NAMALWA (cell line): ENCODE measurements at regions not wholly inside any gene's neighbourhood (a gene's known extent, or its start where the extent isn't known, plus 50 kb on each side); places are given as distances from the start of the nearest gene placed in this dataset.

ENCODE experiments used
- DNase-seq: peaks from one replicate; pipeline ENCODE4 v3.0.0-alpha.2; 2015; ENCODE audit warnings: low spot score

DNA sequence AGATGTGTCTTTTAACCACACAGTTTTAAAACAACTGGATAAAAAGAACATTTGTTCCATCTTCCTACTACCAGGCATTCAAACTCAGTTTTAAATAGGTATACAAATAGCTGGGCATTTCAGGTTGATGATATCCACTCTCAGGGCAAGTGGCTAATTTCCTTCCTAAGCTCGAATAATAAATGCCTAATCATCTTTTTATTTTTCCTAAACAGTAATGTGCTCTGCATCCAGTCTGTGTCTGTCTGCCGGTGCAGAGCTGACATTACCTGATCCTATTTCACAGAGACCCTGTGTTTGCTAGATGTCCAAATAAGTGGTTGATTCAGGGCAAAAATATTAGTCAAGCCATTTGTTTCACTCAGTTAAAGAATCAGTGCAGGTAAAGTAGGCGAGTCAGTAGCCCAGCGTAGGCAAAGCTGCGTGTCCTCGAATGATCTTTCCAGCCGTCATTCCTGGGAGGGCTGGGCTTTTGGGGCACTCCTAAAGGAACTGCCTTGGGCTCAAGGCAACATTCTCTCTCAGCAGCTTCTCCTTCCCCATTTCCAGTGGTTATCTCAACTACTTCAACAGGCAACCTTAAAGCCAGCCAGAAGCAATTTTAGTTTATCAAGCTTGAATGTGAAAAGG is 74.2 kb upstream of the BMP2 start:
- no peak for DNase-seq

DNA sequence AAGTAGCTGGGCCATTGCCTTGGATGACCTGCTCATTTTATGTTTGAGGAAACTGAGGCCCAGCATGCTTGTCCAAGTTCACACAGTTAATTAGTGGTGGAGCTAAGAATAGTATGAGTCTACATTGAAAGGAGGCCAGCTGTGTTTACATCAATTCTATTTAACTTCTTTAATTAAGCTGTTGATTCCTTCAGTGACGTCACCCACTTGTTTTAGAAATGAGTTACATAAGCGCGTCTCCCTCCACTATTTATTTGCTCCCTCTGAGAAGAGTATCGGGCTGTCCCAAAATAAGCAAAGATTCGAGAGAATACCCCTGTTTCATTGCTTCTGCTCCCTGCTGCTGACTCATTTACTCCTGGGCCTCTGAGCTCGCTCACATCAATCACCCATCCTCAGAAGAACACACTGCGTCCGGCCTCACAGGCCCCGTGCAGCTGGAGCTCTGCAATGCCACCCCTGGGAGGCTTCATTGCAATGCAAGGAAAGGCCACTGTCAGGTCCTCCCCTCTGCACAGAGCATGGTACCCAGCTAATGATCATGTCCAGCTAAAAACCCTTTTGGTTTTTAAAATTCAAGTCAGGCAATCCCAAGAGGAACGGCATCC is 74.8 kb upstream of the BMP2 start:
- DNase-seq: no peak

DNA sequence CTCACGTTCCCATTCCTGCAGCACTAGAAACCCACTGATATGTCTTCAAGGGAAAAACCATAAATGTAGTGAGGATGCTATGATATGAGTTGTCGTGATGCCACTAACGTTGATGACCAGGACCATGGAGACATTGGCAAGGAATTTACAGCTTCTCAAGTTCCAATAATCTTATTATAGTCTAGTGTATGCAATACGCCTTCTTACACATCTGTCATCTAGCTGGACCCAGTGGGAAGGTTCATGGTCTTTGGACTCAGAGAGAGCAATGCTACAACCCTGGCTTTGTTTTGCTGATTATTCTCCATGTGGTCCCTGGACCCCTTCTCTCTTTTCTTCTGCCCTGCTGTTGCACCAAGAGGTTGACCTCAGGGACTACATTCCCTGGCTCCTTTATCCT is 76.0 kb upstream of the BMP2 start:
- no peak for DNase-seq

DNA sequence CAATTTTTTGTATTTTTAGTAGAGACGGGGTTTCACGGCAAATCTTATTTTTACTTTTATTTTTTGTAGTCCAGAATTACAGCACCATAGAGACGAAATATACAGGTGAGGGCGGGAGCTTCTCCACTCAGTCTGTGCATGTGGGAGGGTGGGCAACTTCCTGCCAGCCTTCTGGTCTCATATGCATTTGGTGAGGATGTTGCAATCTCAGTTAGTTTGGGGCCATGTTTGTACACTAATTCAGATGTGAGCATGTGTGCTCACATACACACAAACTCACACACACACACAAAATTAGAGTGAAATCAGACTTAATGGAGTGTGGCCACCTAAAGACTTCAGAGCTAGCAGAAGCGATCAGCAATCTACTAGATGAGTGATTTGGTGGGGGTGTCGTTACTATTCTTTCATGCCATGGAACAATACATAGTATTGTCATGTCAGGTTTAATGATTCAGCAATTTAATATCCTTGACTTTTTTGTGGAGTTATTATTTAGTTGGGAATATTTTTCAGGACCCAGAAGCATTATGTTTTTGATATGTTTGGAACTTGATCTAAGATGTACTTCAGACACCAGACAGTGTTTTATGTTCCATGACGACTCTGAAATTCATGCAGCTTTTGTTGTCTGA is 78.0 kb upstream of the BMP2 start:
- DNase-seq: no peak

DNA sequence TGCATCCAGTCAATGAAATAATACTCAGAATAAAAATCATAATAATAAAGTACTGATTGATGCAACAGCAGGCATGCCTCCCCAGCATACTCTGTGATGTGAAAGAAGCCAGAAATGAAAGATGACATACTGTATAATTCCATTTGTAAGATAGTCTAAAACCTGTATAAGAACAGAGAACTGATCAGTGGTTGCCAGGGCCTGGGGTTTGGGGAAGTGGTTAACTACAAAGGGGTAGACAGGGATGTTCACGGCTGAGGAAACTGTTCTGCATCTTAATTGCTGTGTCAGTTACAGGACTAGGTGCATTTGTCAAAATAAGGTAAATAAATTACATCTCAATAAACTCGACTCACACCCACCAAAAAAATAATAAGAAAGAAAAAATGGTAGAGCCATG is 81.3 kb upstream of the BMP2 start:
- no peak for DNase-seq

DNA sequence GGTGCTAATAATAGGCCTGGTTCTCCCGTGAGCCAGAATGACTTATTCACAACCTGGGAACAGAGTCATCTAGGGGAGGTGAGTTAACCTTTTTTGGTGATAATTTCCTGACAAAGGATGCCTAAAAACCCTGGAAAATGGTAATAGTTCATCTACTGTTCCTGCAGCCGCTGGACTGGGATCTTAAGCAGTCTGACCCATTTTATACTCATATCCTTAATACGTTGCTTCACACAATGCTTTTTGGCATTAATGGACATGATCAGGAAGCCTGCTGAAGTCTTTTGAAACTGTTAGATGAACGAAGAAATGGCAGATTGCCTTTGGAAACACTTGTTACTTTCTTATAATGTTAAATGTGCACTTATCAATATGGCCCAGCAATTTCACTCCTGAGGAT is 81.9 kb upstream of the BMP2 start:
- no peak for DNase-seq

DNA sequence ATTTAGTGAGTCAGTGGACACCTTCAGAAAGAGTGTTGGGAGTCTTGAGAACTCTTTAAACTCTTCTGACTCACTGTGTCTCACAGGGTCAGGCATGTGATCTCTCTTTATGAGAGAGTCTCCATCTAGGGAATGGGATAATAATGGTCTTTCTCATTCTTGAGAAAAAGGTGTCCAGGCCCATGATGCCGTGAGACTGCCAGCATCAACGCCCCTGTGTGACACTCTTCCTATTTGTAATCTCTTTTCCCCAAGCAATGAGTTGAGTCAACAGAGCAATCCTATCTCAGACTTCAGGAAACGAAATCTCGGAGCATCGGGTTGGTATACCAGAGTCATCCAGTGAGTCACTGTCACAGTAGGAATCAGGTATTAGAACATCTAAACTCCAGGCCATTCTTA is 82.3 kb upstream of the BMP2 start:
- DNase-seq: no peak

DNA sequence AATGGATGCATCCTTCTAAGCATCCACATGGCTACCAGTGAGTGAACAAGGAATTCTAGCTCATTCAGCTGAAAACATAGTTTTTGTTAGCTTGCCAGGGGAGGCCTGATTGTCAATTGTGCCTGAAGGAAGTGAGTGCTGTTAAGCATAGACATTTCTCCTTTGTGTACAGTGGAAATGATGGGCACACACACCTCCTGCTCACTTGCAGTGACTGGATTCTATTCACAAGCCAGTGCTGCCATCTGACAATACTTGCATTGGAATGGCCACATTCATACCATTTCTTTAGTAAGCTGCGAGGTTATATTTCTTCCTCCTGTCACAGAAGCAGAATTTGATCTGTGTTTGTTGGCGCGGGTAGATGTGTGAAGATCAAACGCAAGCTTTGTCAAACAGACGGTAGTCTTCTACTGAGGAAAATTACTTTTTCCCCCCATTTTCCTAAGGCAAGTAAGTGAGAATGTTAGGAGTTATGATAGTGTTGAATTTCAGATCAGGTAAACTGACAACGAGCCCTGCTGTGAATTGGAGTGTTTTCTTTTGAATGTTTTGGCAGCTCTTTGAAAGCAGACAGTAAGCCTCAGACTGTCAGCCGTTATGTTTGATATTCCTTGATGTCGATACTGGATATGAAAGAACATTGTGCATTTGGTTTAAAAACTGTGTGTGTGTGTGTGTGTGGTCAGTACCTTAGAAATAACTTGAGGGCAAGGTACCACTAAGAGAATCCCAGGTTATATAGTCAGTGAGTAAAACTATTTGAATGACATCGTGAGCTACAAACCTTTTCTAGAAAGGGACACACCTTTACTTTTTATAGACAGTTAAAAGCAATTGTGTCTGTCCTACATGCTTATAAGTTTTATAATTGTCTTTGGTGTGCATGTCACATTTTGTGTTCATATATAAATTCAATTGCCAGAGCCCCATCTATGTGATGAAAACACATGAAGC is 84.2 kb upstream of the BMP2 start:
- no peak for DNase-seq

DNA sequence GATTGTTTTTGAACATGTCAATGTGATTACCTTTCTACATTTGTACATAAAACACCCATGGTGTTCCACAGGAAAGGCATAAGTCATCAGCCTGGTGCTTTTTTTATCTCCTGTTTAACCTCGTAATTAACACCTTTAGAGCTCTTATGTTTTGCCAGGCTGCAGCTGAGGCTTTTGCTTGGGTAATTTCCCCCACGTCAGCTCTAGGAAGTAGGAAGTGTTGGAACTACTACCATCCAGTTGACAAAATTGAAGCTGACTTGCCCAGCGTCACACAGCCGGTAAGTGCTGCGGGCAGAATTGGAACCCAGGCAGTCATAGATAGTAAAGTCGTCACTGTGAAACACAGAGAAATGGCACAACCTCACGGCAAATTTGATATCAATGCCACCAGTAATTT is 86.6 kb upstream of the BMP2 start:
- no peak for DNase-seq

DNA sequence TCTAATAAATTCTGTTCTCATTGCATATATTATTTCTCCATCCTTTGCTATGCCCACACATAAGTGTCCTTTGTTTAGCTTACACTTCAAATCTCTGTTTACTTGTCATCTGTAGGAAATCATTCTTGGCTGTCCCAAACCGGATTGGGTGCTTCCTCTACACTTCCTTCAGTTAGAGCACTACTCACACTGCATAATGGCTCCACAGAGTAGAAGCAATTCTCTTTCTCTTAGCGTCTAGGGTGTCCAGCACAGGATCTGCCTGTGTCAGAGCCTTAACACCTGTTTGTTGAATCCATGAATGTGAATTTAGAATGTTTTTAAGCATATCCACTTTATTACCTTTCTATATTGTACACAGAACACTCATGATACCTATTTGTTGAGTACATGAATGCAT is 87.0 kb upstream of the BMP2 start:
- DNase-seq: no peak

DNA sequence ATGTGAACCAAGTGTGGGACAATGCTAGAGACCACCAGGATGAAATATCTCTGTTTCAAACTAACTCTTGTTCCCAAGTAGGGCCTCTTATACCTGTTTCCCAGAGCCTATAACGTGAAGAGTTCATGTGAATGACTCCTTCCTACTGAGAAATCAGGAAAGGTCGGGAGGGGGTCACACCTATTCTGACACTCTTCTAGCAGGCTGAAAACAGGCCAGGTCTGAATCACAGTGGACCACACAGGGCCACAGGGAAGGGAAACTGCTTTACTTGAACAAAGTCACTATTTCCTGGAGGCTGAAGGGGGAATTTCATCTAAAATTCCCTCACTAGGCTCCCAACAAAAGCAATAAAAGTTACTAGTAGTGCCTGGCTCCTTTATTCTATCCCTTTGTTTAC is 88.4 kb upstream of the BMP2 start:
- no peak for DNase-seq

DNA sequence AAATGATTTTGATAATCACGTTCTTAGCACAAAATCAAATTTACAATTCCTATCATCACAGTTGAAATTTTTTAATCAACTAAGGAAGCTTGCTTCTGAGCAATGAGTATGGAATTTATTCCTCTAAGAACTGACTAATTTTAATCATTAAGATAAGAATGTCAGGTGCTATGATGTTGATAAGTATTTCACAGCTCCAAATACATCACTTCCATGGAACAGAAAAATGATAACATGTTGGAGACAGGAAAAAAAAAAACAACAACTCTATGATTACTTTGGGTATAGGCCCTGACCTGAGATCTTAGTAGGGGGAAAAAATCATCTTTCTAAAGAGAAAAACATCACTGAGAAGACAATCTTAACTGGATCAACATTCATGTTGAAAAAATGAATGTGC is 89.4 kb upstream of the BMP2 start:
- no peak for DNase-seq

DNA sequence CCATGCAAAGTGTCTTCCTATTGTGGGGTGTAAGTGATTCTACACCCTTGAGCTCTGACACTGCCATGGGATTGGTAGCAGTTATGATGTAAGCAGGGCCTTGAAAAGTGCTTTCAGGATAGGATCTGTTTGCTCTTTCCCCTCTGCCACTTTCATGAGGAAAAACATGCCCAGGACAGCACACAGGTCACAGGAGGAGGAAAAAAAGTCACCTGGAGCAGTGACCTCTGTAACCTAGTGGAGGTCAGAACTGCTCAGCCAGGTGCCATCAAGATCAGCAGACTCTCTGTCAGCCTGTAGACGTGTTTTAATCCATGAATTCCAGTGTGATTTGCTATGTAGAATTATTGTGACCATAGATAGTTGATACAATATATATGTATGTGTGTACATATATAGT is 92.7 kb upstream of the BMP2 start:
- no peak for DNase-seq

DNA sequence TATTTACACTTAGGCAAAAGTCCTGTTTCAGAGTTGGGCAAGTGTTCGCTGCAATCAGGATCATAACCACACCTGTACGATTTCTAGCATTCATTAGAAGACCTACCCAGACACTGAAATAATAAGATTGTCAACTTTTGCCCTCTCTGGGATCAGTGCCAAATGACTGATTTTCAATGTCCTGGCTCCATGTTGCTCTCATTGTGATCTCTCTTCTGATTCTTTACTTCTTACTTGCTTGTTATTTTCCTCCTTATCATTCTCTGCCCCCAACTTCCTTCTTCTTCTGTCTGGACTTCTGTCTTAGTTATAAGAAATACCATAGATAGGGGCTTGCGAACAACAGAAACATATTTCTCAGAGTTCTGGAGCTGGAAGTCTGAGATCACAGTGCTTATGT is 94.4 kb upstream of the BMP2 start:
- no peak for DNase-seq

DNA sequence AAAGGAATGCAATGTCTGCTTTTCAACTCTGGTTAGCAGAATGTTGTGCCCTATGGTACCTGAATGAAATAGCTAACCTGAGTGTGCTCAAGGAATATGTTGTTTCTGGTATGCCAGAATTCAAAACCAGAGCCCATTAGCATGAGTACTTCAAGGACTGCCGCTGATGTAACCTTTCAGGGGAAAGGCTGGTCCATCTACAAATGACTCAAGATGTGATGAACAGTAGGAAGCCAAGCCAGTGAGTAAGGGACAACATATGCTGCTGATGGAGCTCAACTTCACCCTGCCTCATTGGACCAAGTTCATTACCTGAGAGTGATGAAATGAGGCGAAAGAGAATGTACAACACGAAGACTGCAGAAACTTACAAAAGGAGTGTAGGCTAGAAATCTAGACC is 95.7 kb upstream of the BMP2 start:
- no peak for DNase-seq

DNA sequence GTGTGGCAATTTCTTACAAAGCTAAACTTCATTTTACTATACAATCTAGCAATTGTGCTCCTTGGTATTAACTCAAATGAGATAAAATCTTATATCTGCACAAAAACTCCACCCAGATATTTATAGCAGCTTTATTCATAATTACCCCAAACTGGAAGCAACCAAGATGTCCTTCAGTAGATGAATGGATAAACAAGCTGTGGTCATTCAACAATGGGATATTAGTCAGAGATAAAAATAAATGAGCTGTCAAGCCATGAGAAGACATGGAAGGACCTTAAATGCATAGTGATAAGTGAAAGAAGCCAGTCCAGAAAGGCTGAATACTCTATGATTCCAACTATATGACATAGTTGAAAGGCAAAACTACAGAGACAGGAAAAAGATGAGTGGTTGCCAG is 98.9 kb upstream of the BMP2 start:
- no peak for DNase-seq

DNA sequence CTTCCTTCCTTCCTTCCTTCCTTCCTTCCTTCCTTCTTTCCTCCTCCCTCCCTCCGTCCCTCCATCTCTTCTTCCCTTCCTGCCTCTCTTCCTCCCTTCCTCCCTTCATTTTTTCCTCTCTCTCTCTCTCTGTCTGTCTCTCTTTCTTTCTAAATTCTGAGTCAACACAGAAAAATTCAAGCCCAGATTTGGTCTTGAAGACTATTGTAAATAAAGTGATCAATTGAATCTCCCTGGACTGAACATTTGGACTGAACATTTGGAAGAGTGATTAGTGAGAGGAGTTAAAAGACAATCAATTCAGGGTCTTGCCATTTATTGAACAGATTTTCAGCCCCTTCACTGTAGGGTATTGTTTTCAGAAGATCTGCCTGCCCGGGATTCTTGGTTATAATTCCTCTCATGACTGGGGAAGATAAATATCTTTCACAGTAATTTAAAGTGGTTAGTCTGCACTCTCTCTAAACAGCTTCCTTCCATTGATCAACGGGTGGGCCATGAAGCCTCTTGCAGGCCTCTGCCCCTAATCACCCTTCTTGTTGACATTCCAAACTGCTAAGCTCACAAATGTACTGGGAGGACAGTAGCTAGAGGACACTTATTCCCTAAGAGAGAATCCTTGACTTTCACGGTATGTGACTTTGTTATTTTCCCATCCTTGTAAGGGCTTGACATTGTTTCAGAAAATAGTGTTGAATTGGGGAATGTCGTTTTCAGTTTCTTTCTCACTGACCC is 101.7 kb upstream of the BMP2 start:
- DNase-seq: no peak

DNA sequence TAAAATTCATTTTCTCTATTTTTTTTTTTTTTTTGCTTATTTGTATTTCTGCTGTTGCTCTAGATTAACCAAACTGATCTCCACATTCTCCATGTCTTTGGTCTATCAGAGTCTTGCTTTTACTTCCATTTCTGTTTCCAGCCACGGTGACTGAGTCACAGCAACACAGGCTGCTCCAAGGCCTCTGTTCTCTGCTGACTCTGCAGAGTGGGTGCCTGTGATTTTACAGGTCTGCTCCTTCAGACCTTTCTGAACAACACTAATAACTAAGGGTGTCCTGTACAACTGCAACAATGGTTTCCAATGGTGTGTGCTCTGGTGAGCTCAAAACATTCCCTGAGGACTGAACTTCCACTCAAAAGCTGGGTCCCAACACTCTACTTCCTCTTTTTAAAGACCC is 102.3 kb upstream of the BMP2 start:
- no peak for DNase-seq

DNA sequence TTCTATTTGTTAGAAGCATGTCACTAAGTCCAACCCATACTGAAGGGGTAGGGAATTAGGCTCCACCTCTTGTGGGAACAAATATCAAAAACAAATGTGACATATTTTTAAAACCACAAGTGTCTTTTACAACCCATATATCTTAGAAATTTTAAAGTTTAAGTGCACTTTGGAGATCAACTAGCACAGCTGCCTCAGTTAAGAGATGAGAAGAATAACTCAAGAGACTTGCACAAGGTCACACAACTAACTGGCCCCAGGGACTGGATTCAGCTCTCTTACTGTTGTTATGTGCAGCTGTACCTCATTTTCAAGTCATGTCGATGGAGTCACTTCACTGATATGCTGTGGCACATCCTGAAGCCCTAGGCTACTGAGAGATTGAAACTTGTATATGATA is 102.9 kb upstream of the BMP2 start:
- DNase-seq: no peak

DNA sequence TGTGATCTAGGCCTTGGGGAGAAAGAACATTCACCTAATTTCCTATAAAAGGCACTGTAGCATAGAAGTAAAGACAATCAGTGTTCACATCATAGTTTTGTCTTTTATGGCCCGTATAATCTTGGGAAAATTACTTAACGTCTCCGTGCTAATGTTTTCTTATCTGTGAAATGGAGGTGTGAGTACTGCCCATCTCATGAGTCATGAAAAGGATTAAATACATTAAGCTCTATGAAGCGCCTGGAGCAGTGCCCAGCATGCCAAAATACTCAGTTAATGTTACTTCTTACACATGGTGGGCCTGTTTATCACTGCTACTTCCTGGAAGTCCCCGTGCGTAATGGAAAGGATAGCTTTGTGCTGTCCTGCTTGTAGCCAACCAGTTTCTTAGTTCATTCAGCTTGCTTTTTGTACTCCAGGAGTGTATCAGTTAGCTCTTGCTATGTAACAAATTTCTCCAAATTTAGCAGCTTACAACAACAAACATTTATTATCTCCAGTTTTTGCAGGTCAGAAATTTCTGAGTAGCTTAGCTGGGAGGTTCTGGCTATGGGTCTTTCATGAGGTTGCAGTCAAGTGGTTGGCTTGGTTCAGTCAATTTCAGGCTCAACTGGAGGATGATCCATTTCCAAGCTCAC is 103.6 kb upstream of the BMP2 start:
- DNase-seq: no peak

DNA sequence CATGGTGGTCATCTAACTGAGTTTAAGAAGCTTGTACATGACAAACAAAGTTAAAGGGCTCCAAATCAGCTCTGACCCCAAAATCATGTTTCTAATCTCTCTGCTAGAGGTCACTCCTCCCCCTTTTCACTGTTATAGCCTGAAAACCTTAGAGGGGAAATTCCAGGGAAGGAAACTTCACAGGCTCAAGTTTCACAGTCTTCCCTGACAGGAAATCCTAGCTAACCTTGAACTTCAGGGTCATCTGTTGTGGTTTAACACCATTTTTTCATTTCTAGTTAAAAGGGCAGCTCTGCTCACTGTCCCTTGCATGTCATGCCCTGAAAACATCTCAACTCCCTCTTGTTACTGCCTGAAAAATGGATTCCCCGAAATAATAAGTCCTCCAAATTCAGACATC is 104.4 kb upstream of the BMP2 start:
- no peak for DNase-seq

DNA sequence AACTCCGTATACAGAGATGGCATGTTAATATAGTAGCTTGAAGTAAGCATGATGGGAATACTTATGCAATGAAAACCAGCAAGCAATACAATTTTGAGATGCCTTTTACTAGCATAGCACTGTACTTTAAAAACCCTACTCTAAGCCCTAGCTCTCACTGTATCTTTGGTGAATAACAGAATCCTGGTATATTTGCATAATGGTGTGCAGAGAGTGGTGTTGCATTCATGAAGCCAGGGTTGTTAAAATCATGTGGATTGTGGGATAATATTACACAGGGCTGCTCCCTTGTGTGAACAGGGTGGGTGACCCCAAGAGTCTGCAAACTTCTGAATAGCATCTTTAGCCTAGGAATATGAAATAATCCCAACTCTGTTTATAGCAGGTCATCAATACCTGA is 105.2 kb upstream of the BMP2 start:
- DNase-seq: no peak
